Liver (tissue), 8 donors: ENCODE measurements at regions not wholly inside any gene's neighbourhood (a gene's known extent, or its start where the extent isn't known, plus 50 kb on each side); places are given as distances from the start of the nearest gene placed in this dataset.

Source experiments
- DNase-seq: peaks from one replicate; pipeline ENCODE4 v3.0.0-alpha.2; 2017; ENCODE audit warnings: low spot score
- H3K27ac ChIP-seq, 2 donors: one replicate each; pipeline ENCODE4 v1.7.0; 2013; ENCODE audit warnings: inconsistent platforms in 2 of 2, low read length in 2 of 2, control low read depth in 1 of 2, low read depth in 1 of 2, mild to moderate bottlenecking in 1 of 2
- H3K27me3 ChIP-seq, 4 donors: one replicate each; pipeline versions ENCODE4 v1.6.1 to v1.7.0; 2013; ENCODE audit warnings: low read length in 3 of 4, inconsistent platforms in 1 of 4, mild to moderate bottlenecking in 1 of 4, moderate library complexity in 1 of 4; ENCODE audit not compliant: control insufficient read depth in 4 of 4, insufficient read depth in 4 of 4
- H3K36me3 ChIP-seq, 4 donors: one replicate each; pipeline versions ENCODE4 v1.6.1 to v1.7.0; 2013; ENCODE audit warnings: low read length in 3 of 4, mild to moderate bottlenecking in 3 of 4, low read depth in 1 of 4, moderate library complexity in 1 of 4; ENCODE audit not compliant: control insufficient read depth in 4 of 4, insufficient read depth in 3 of 4
- H3K4me1 ChIP-seq, 4 donors: one replicate each; pipeline versions ENCODE4 v1.6.1 to v1.7.0; 2013; ENCODE audit warnings: low read length in 3 of 4, mild to moderate bottlenecking in 3 of 4, moderate library complexity in 1 of 4; ENCODE audit not compliant: control insufficient read depth in 4 of 4, insufficient read depth in 4 of 4
- H3K4me3 ChIP-seq, 3 donors: one replicate each; pipeline versions ENCODE4 v1.6.1 to v1.7.0; 2013; ENCODE audit warnings: low read length in 3 of 3, control low read depth in 1 of 3, low read depth in 1 of 3, mild to moderate bottlenecking in 1 of 3
- H3K9ac ChIP-seq, 2 donors: one replicate each; pipeline ENCODE4 v1.7.0; 2013; ENCODE audit warnings: low read length in 2 of 2, mild to moderate bottlenecking in 2 of 2, moderate library complexity in 2 of 2, control low read depth in 1 of 2, low read depth in 1 of 2
- H3K9me3 ChIP-seq, 4 donors: one replicate each; pipeline versions ENCODE4 v1.6.1 to v1.7.0; 2013; ENCODE audit warnings: low read length in 3 of 4; ENCODE audit not compliant: control insufficient read depth in 4 of 4
- FOXA1 ChIP-seq: IDR thresholded peaks from 2 replicates; pipeline ENCODE4 v1.6.1; 2016; ENCODE audit warnings: antibody characterized with exemption
- FOXA2 ChIP-seq: IDR thresholded peaks from 2 replicates; pipeline ENCODE4 v1.6.1; 2016; ENCODE audit warnings: antibody characterized with exemption
- HNF4A ChIP-seq, 2 donors: conservative IDR thresholded peaks; 2 replicates each; pipeline ENCODE4 v1.6.1; 2016; ENCODE audit warnings: antibody characterized with exemption in 2 of 2, mild to moderate bottlenecking in 2 of 2
- HNF4G ChIP-seq: IDR thresholded peaks from 2 replicates; pipeline ENCODE4 v1.6.1; 2016; ENCODE audit warnings: antibody characterized with exemption
- JUND ChIP-seq, 2 donors: IDR thresholded peaks; 2 replicates each; pipeline ENCODE4 v1.6.1; 2016; ENCODE audit warnings: antibody characterized with exemption in 2 of 2
- NR2F2 ChIP-seq: IDR thresholded peaks from 2 replicates; pipeline ENCODE4 v1.6.1; 2016; ENCODE audit warnings: antibody characterized with exemption
- RAD21 ChIP-seq, 2 donors: IDR thresholded peaks; 2 replicates each; pipeline ENCODE4 v1.6.1; 2016; ENCODE audit warnings: antibody characterized with exemption in 2 of 2, mild to moderate bottlenecking in 2 of 2
- RXRA ChIP-seq, 2 donors: IDR thresholded peaks; 2 replicates each; pipeline ENCODE4 v1.6.1; 2017 to 2018; ENCODE audit warnings: antibody characterized with exemption in 2 of 2, mild to moderate bottlenecking in 1 of 2
- SP1 ChIP-seq: IDR thresholded peaks from 2 replicates; pipeline ENCODE4 v1.6.1; 2018; ENCODE audit warnings: antibody characterized with exemption, mild to moderate bottlenecking
- TAF1 ChIP-seq: conservative IDR thresholded peaks from 2 replicates; pipeline ENCODE4 v1.6.1; 2016; ENCODE audit warnings: antibody characterized with exemption, mild to moderate bottlenecking
- YY1 ChIP-seq: IDR thresholded peaks from 2 replicates; pipeline ENCODE4 v1.6.1; 2016; ENCODE audit warnings: antibody characterized with exemption, mild to moderate bottlenecking
- WGBS: extraction: QIAGEN DNeasy Blood & Tissue Kit; methylation state at CpG from one replicate; pipeline ENCODE4 v1.1.7; 2013; 5-methylcytosine and 5-hydroxymethylcytosine counted together
- TF ChIP-seq, protein P1 (sequence below): IDR thresholded peaks from 2 replicates; pipeline ENCODE4 v1.6.1; 2016; ENCODE audit warnings: antibody characterized with exemption
- TF ChIP-seq, protein P2 (sequence below): IDR thresholded peaks from 2 replicates; pipeline ENCODE4 v1.6.1; 2016; ENCODE audit warnings: antibody characterized with exemption
- TF ChIP-seq, protein P3 (sequence below): IDR thresholded peaks from 2 replicates; pipeline ENCODE4 v1.6.1; 2016; ENCODE audit warnings: antibody characterized with exemption, mild to moderate bottlenecking
- TF ChIP-seq, protein P4 (sequence below): fragments of 150-350 bp; IDR thresholded peaks from 2 replicates; pipeline ENCODE4 v1.5.1; 2017; ENCODE audit warnings: improper control_type of control experiment, low read depth, low read length; ENCODE audit not compliant: missing input control
- donor health status: healthy.
- donor health status: healthy.
- donor health status: healthy.
- donor health status: healthy.
- donor health status: healthy.

DNA sequence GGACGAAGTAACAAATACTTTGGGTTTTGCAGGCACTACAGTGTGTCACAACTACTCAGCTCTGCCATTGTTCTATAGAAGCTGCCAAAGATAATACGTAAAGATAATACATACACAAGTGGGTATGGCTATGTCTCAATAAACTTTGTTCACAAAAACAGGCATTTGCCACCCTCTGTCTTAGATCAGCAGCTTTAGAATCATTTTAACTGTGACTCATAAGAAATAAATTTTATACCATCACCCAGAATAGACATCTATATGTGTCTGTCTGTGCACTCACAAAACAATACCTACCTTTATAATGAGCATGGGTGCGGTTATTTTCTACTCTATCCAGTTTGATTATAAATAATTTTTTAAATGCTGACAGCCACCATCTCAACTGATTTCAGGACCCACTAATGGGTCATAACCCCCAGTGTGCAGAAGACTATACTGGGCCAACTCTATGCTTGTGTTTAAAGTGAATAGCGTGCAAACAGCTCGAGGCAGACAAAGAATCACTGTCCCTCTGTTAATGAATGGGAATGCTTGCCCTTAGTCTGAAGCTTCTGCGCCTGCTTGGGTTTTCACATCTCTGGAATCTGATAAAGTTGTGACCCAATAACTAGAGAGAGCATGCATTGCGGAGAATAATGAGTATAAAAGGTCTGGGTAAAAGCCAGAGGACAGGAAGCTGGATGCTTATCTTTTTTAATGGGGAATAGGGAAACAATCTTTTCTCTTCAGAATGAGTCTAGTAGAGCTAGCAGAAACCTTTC is 216.2 kb downstream of the PLPP3 start:
- Histone ChIP-seq H3K27me3 (no peaks in the 10 kb centered on the region), H3K27ac (no peak overlapping the region), H3K4me3 (no peak overlapping the region), H3K4me1 (no peaks in the 10 kb centered on the region), H3K9me3 (no peaks in the 10 kb centered on the region), H3K9ac (no peak overlapping the region), H3K36me3 (no peaks in the 10 kb centered on the region)
- TF ChIP-seq HNF4A (conservative IDR thresholded peaks at IDR 0.05) (no peak), JUND (IDR thresholded peaks at IDR 0.05) (no peak), NR2F2 (no peak), HNF4G (no peak), YY1 (no peak), FOXA1 (no peak), FOXA2 (no peak), SP1 (no peak), RXRA (IDR thresholded peaks at IDR 0.05) (no peak)
- TF ChIP-seq, protein P1, sequence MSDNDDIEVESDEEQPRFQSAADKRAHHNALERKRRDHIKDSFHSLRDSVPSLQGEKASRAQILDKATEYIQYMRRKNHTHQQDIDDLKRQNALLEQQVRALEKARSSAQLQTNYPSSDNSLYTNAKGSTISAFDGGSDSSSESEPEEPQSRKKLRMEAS: no peak
- 89% methylated on average over 7 of the region's 7 CpGs for WGBS
- no peak for DNase-seq

DNA sequence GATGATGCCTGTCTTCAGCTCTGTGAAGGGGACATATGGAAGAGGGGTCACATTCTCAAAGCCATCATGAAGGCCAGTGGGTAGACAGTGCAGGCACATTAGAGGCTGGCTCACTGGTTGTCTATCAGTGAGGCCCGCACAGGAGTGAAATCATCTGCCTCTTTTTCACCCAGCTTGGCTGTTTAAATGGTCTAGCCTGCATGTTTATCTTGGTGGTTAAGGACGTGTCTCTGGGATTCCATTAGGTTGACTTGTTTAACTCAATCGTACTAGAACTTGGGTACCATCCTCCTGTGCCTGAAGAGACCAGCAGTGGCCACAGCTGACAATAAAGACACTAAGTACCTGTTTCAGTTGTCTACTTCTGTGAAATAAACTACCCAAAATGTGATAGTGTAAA is 219.3 kb downstream of the PLPP3 start:
- no peak overlapping the region for H3K4me3 ChIP-seq

More for the DNA sequence above, 219.3 kb downstream of the PLPP3 start:
- Histone ChIP-seq H3K4me1 (no peaks in the 10 kb centered on the region), H3K27ac (no peak overlapping the region), H3K27me3 (no peaks in the 10 kb centered on the region), H3K9ac (no peak overlapping the region), H3K36me3 (no peaks in the 10 kb centered on the region), H3K9me3 (no peaks in the 10 kb centered on the region)
- TF ChIP-seq, protein P2, sequence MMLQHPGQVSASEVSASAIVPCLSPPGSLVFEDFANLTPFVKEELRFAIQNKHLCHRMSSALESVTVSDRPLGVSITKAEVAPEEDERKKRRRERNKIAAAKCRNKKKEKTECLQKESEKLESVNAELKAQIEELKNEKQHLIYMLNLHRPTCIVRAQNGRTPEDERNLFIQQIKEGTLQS: no peak
- TF ChIP-seq, protein P1: no peak
- TF ChIP-seq RAD21 (IDR thresholded peaks at IDR 0.05): no peak
- no peak for TF ChIP-seq JUND (IDR thresholded peaks at IDR 0.05)
- TF ChIP-seq FOXA2: no peak
- TF ChIP-seq, protein P3, sequence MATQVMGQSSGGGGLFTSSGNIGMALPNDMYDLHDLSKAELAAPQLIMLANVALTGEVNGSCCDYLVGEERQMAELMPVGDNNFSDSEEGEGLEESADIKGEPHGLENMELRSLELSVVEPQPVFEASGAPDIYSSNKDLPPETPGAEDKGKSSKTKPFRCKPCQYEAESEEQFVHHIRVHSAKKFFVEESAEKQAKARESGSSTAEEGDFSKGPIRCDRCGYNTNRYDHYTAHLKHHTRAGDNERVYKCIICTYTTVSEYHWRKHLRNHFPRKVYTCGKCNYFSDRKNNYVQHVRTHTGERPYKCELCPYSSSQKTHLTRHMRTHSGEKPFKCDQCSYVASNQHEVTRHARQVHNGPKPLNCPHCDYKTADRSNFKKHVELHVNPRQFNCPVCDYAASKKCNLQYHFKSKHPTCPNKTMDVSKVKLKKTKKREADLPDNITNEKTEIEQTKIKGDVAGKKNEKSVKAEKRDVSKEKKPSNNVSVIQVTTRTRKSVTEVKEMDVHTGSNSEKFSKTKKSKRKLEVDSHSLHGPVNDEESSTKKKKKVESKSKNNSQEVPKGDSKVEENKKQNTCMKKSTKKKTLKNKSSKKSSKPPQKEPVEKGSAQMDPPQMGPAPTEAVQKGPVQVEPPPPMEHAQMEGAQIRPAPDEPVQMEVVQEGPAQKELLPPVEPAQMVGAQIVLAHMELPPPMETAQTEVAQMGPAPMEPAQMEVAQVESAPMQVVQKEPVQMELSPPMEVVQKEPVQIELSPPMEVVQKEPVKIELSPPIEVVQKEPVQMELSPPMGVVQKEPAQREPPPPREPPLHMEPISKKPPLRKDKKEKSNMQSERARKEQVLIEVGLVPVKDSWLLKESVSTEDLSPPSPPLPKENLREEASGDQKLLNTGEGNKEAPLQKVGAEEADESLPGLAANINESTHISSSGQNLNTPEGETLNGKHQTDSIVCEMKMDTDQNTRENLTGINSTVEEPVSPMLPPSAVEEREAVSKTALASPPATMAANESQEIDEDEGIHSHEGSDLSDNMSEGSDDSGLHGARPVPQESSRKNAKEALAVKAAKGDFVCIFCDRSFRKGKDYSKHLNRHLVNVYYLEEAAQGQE: no peak
- no peak for TF ChIP-seq NR2F2
- no peak for TF ChIP-seq SP1
- TF ChIP-seq, protein P4, sequence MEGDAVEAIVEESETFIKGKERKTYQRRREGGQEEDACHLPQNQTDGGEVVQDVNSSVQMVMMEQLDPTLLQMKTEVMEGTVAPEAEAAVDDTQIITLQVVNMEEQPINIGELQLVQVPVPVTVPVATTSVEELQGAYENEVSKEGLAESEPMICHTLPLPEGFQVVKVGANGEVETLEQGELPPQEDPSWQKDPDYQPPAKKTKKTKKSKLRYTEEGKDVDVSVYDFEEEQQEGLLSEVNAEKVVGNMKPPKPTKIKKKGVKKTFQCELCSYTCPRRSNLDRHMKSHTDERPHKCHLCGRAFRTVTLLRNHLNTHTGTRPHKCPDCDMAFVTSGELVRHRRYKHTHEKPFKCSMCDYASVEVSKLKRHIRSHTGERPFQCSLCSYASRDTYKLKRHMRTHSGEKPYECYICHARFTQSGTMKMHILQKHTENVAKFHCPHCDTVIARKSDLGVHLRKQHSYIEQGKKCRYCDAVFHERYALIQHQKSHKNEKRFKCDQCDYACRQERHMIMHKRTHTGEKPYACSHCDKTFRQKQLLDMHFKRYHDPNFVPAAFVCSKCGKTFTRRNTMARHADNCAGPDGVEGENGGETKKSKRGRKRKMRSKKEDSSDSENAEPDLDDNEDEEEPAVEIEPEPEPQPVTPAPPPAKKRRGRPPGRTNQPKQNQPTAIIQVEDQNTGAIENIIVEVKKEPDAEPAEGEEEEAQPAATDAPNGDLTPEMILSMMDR: no peak
- no peak for TF ChIP-seq TAF1
- no peak for TF ChIP-seq HNF4G
- 95% methylated on average over 3 of the region's 3 CpGs for WGBS
- no peak for DNase-seq
